Endothelial cell of umbilical vein (primary cell): ENCODE measurements at regions not wholly inside any gene's neighbourhood (a gene's known extent, or its start where the extent isn't known, plus 50 kb on each side); places are given as distances from the start of the nearest gene placed in this dataset.

Experiments used
- EZH2 ChIP-seq: IDR thresholded peaks from 2 replicates; pipeline ENCODE4 v1.6.1; 2012; ENCODE audit warnings: borderline replicate concordance, low read depth, mild to moderate bottlenecking, moderate library complexity, low read length, inconsistent platforms; ENCODE audit not compliant: severe bottlenecking
- FOS ChIP-seq: IDR thresholded peaks from 2 replicates; pipeline ENCODE4 v1.6.1; 2011; ENCODE audit warnings: mild to moderate bottlenecking, low read length, moderate library complexity, borderline replicate concordance; ENCODE audit not compliant: insufficient read depth
- GATA2 ChIP-seq: IDR thresholded peaks from 2 replicates; pipeline ENCODE4 v1.7.0; 2011; ENCODE audit warnings: low read depth, mild to moderate bottlenecking, moderate library complexity, mixed read lengths, low read length; ENCODE audit not compliant: insufficient read length, insufficient read depth
- JUN ChIP-seq: IDR thresholded peaks from 2 replicates; pipeline ENCODE4 v1.6.1; 2011; ENCODE audit warnings: borderline replicate concordance, low read depth; ENCODE audit not compliant: insufficient read length, insufficient read depth
- MYC ChIP-seq: IDR thresholded peaks from one replicate; pipeline ENCODE4 v1.6.1; 2011; ENCODE audit warnings: mild to moderate bottlenecking, low read depth, low read length
- POLR2A ChIP-seq: IDR thresholded peaks from 2 replicates; pipeline ENCODE4 v1.6.1; 2012; ENCODE audit warnings: low read depth, mild to moderate bottlenecking, control low read depth, low read length
- POLR2AphosphoS5 ChIP-seq: IDR thresholded peaks from 2 replicates; pipeline ENCODE4 v1.6.1; 2012; ENCODE audit warnings: low read depth, mild to moderate bottlenecking, control low read depth, low read length, moderate library complexity; ENCODE audit not compliant: insufficient read depth
- TF ChIP-seq, protein P1 (sequence below), 2 donors: IDR thresholded peaks; 1 replicate in 1 of 2; 2 replicates in 1 of 2; pipeline ENCODE4 v1.5.1; 2011; ENCODE audit warnings: low read length in 2 of 2, mild to moderate bottlenecking in 2 of 2, moderate library complexity in 2 of 2, control low read depth in 1 of 2, inconsistent platforms in 1 of 2, low read depth in 1 of 2; ENCODE audit not compliant: insufficient read depth in 1 of 2; ENCODE audit errors: extremely low read depth in 1 of 2
- TF ChIP-seq, protein P2 (sequence below): IDR thresholded peaks from 2 replicates; pipeline ENCODE4 v1.6.1; 2011; ENCODE audit not compliant: insufficient read depth, insufficient read length

DNA sequence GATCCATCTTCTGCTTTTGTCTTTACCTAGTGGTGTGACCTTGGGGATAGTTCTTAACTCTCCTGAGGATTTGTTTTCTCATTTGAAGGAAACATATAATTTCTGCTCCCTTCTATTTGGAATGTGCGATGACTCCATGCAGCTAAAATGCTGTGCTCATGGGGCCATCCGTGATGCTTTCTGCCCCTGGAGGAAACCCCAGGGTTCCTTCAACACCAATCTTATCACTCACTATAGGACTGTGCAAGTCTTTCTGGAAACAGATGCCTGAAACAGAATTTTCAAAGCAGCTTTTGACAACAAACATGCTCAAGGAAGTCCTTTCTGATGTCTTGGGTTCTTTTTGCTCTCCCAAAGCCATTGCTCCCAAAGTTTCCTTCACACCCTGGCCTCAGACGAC, 128.8 kb upstream of the GGTLC1 start:
- TF ChIP-seq, protein P1, sequence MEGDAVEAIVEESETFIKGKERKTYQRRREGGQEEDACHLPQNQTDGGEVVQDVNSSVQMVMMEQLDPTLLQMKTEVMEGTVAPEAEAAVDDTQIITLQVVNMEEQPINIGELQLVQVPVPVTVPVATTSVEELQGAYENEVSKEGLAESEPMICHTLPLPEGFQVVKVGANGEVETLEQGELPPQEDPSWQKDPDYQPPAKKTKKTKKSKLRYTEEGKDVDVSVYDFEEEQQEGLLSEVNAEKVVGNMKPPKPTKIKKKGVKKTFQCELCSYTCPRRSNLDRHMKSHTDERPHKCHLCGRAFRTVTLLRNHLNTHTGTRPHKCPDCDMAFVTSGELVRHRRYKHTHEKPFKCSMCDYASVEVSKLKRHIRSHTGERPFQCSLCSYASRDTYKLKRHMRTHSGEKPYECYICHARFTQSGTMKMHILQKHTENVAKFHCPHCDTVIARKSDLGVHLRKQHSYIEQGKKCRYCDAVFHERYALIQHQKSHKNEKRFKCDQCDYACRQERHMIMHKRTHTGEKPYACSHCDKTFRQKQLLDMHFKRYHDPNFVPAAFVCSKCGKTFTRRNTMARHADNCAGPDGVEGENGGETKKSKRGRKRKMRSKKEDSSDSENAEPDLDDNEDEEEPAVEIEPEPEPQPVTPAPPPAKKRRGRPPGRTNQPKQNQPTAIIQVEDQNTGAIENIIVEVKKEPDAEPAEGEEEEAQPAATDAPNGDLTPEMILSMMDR (IDR thresholded peaks at IDR 0.05; ENCODE audit: extremely low read depth in 1 of 2, insufficient read depth in 1 of 2, low read depth in 1 of 2, low read length in 2 of 2): no peak
- no peak for TF ChIP-seq POLR2AphosphoS5
- TF ChIP-seq EZH2: no peak
- no peak for TF ChIP-seq POLR2A
- no peak for TF ChIP-seq JUN
- TF ChIP-seq, protein P2, sequence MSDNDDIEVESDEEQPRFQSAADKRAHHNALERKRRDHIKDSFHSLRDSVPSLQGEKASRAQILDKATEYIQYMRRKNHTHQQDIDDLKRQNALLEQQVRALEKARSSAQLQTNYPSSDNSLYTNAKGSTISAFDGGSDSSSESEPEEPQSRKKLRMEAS: no peak
- TF ChIP-seq MYC: no peak
- TF ChIP-seq GATA2: no peak
- no peak for TF ChIP-seq FOS
